Ascending aorta (tissue), 2 donors: ENCODE measurements at regions not wholly inside any gene's neighbourhood (a gene's known extent, or its start where the extent isn't known, plus 50 kb on each side); places are given as distances from the start of the nearest gene placed in this dataset.

Source experiments
- DNase-seq, 2 donors: peaks; one replicate each; pipeline ENCODE4 v3.0.0-alpha.2; 2019; ENCODE audit warnings: low spot score in 2 of 2
- H3K27ac ChIP-seq, 2 donors: fragments of 200-600 bp; sonication (generic); one replicate each; pipeline ENCODE4 v1.5.1; 2016 to 2017; ENCODE audit warnings: mild to moderate bottlenecking in 1 of 2
- H3K27me3 ChIP-seq: fragments of 200-600 bp; sonication (generic); one replicate; pipeline ENCODE4 v1.5.1; 2017
- H3K36me3 ChIP-seq, 2 donors: fragments of 200-600 bp; sonication (generic); one replicate each; pipeline ENCODE4 v1.5.1; 2016
- H3K4me1 ChIP-seq, 2 donors: fragments of 200-600 bp; sonication (generic); one replicate each; pipeline ENCODE4 v1.5.1; 2016 to 2017; ENCODE audit warnings: mild to moderate bottlenecking in 1 of 2
- H3K4me3 ChIP-seq, 2 donors: fragments of 200-600 bp; sonication (generic); one replicate each; pipeline ENCODE4 v1.5.1; 2016 to 2017; ENCODE audit warnings: mild to moderate bottlenecking in 1 of 2
- H3K9me3 ChIP-seq, 2 donors: fragments of 200-600 bp; sonication (generic); one replicate each; pipeline ENCODE4 v1.5.1; 2016
- CTCF ChIP-seq, 3 experiments: fragments of 200-600 bp in 2 of 3; fragments of 450-650 bp in 1 of 3; sonication (generic) in 2 of 3; IDR thresholded peaks; one replicate each; pipeline ENCODE4 v1.5.1; 2016 to 2019; ENCODE audit warnings: antibody characterized with exemption in 3 of 3, mild to moderate bottlenecking in 1 of 3, moderate library complexity in 1 of 3
- intact Hi-C: fragments of 100-400 bp; cut with DNase I; formaldehyde crosslinking; loops from one replicate; pipeline ENCODE4 v1.15.1; 2023

- Histone ChIP-seq H3K36me3 (no peaks in the 10 kb centered on the region), H3K27me3 (no peaks in the 10 kb centered on the region), H3K27ac (no peak overlapping the region), H3K4me3 (no peak overlapping the region), H3K4me1 (no peaks in the 10 kb centered on the region), H3K9me3 (peaks cover 0 to 6% of the 10 kb centered on the region in 2 donors)
- TF ChIP-seq CTCF (IDR thresholded peaks at IDR 0.05), result no peak
- intact Hi-C loops, result no loop called here
- DNase-seq, result no peak
Observed at GRCh38 chr9:82504620-82505019, 516.0 kb downstream of the SPATA31D1 start.

GRCh38 chr9:82511626-82512025 lies 523.1 kb downstream of the SPATA31D1 start:
- Histone ChIP-seq H3K9me3 (no peaks in the 10 kb centered on the region), H3K27me3 (no peaks in the 10 kb centered on the region), H3K36me3 (no peaks in the 10 kb centered on the region), H3K27ac (no peak overlapping the region), H3K4me1 (peaks cover 0 to 15% of the 10 kb centered on the region in 2 donors), H3K4me3 (no peak overlapping the region)
- TF ChIP-seq CTCF (IDR thresholded peaks at IDR 0.05), result no peak
- intact Hi-C loops, result no loop called here
- DNase-seq, result no peak

- intact Hi-C loops, result no loop called here
- peaks cover 0 to 15% of the 10 kb centered on the region in 2 donors for H3K4me1 ChIP-seq
Observed at GRCh38 chr9:82512728-82513127, 524.2 kb downstream of the SPATA31D1 start.

GRCh38 chr9:82513242-82513751 lies 524.7 kb downstream of the SPATA31D1 start:
- DNase-seq, result no peak
- intact Hi-C loops, result no loop called here
- TF ChIP-seq CTCF (IDR thresholded peaks at IDR 0.05), result no peak
- Histone ChIP-seq H3K36me3 (no peaks in the 10 kb centered on the region), H3K27me3 (no peaks in the 10 kb centered on the region), H3K4me1 (peaks cover 0 to 15% of the 10 kb centered on the region in 2 donors), H3K4me3 (peak overlapping the region in 1 of 2 donors; percentile 25), H3K27ac (peak overlapping the region; percentile 42), H3K9me3 (no peaks in the 10 kb centered on the region)

More at GRCh38 chr9:82512728-82513127, 524.2 kb downstream of the SPATA31D1 start:
- no peaks in the 10 kb centered on the region for H3K36me3 ChIP-seq
- H3K27me3 ChIP-seq, result no peaks in the 10 kb centered on the region
- DNase-seq, result no peak
- no peak overlapping the region for H3K4me3 ChIP-seq
- TF ChIP-seq CTCF (IDR thresholded peaks at IDR 0.05), result no peak
- peak overlapping the region in 1 of 2 donors; percentile 42 for H3K27ac ChIP-seq
- no peaks in the 10 kb centered on the region for H3K9me3 ChIP-seq

- no peaks in the 10 kb centered on the region for H3K36me3 ChIP-seq
- no peaks in the 10 kb centered on the region for H3K9me3 ChIP-seq
- no peaks in the 10 kb centered on the region for H3K27me3 ChIP-seq
- H3K4me1 ChIP-seq, result peaks cover 0 to 15% of the 10 kb centered on the region in 2 donors
- no peak overlapping the region for H3K4me3 ChIP-seq
- no peak for TF ChIP-seq CTCF (IDR thresholded peaks at IDR 0.05)
- H3K27ac ChIP-seq, result no peak overlapping the region
- DNase-seq, result no peak
- intact Hi-C loops, result no loop called here
Observed at GRCh38 chr9:82513976-82514735, 525.6 kb downstream of the SPATA31D1 start.
